K562 (cell line): ENCODE measurements at regions not wholly inside any gene's neighbourhood (a gene's known extent, or its start where the extent isn't known, plus 50 kb on each side); places are given as distances from the start of the nearest gene placed in this dataset.

Experiments used
- ATAC-seq: fragments of 200-7000 bp; cut with Tn5 transposase; 3 replicates; pipeline ENCODE4 v1.9.1; 2020; ENCODE audit warnings: moderate library complexity
- BruUV-seq: library from RNA; stranded (reverse); fragments of 400-500 nt; replicated peaks from 2 replicates; lab custom pipeline; 2021; lab: Mats Ljungman, UMichigan
- CTCF ChIA-PET: fragments of 300-600 bp; formaldehyde crosslinking; extraction: SDS; loops from one replicate; lab custom pipeline; 2021; ENCODE audit warnings: low intra/inter-chr PET ratio; lab: Yijun Ruan, JAX
- POLR2A ChIA-PET: fragments of 300-600, 350-650 bp; sonication (Branson Sonifier 250); formaldehyde crosslinking; extraction: SDS; loops from one replicate; lab custom pipeline; 2021; ENCODE audit warnings: antibody characterized with exemption, inconsistent platforms; lab: Yijun Ruan, JAX
- DNase-seq, 4 experiments: peaks; one replicate each; pipeline versions ENCODE4 v3.0.0 to v3.0.0-alpha.2; 2011 to 2018; ENCODE audit warnings: low spot score in 3 of 4, mixed read lengths in 3 of 4; ENCODE audit errors: extremely low read depth in 1 of 4
- FAIRE-seq: peaks from 2 replicates; lab custom pipeline; 2011; peaks lifted over from hg19 to GRCh38; lab: Jason Lieb, UNC
- H2AFZ ChIP-seq: 2 replicates; pipeline ENCODE4 v1.6.0; 2011; ENCODE audit warnings: low read depth, low read length, control low read depth, inconsistent platforms
- H3K27ac ChIP-seq: fragments of 200-600 bp; 3 replicates; pipeline ENCODE4 v1.8.0; 2011; ENCODE audit warnings: low read depth, mild to moderate bottlenecking, control low read depth, inconsistent platforms, low read length, moderate library complexity, mixed read lengths; ENCODE audit errors: extremely low read depth
- H3K27me3 ChIP-seq, 2 experiments: fragments of 300-600 bp in 1 of 2; 2 replicates in 1 of 2; 3 replicates in 1 of 2; pipeline versions ENCODE4 v1.6.0 to v1.8.0; 2011; ENCODE audit warnings: inconsistent platforms in 2 of 2, low read length in 2 of 2, mild to moderate bottlenecking in 1 of 2, mixed read lengths in 1 of 2, moderate library complexity in 1 of 2; ENCODE audit not compliant: control insufficient read depth in 2 of 2, insufficient read depth in 2 of 2
- H3K36me3 ChIP-seq: fragments of 300-600 bp; 3 replicates; pipeline ENCODE4 v1.8.0; 2011; ENCODE audit warnings: mild to moderate bottlenecking, low read length, inconsistent platforms; ENCODE audit not compliant: control insufficient read depth, insufficient read depth
- H3K4me1 ChIP-seq, 2 experiments: fragments of 200-600 bp in 1 of 2; replicated peaks in 1 of 2; 2 replicates in 1 of 2; 3 replicates in 1 of 2; pipeline versions ENCODE4 v1.5.1 to v1.8.0; 2011; ENCODE audit warnings: inconsistent platforms in 2 of 2, low read length in 2 of 2, mild to moderate bottlenecking in 1 of 2, mixed read lengths in 1 of 2, moderate library complexity in 1 of 2; ENCODE audit not compliant: control insufficient read depth in 2 of 2, insufficient read depth in 2 of 2
- H3K4me2 ChIP-seq: 2 replicates; pipeline ENCODE4 v1.6.1; 2011; ENCODE audit warnings: low read length, control low read depth, inconsistent platforms, mixed read lengths; ENCODE audit not compliant: insufficient read depth
- H3K4me3 ChIP-seq: fragments of 200-600 bp; sonication (generic), shearing (Covaris generic); 2 replicates; pipeline ENCODE4 v1.5.1; 2016; ENCODE audit warnings: control low read depth, inconsistent platforms
- H3K79me2 ChIP-seq: fragments of 200-600 bp; 3 replicates; pipeline ENCODE4 v1.8.0; 2011; ENCODE audit warnings: low read length, inconsistent platforms; ENCODE audit not compliant: control insufficient read depth, insufficient read depth
- H3K9ac ChIP-seq, 2 experiments: 2 replicates each; pipeline versions ENCODE4 v1.6.0 to v1.6.1; 2011; ENCODE audit warnings: low read depth in 2 of 2, low read length in 2 of 2, control low read depth in 1 of 2, inconsistent platforms in 1 of 2, mild to moderate bottlenecking in 1 of 2, mixed read lengths in 1 of 2; ENCODE audit not compliant: insufficient read depth in 1 of 2
- H3K9me1 ChIP-seq: one replicate; pipeline ENCODE4 v1.6.0; 2011; ENCODE audit warnings: inconsistent platforms, mild to moderate bottlenecking, low read length, moderate library complexity; ENCODE audit not compliant: control insufficient read depth, insufficient read depth
- H3K9me3 ChIP-seq: replicated peaks from 2 replicates; pipeline ENCODE4 v1.5.1; 2011; ENCODE audit warnings: low read depth, low read length, inconsistent platforms; ENCODE audit not compliant: control insufficient read depth, insufficient read depth
- H4K20me1 ChIP-seq: replicated peaks from 2 replicates; pipeline ENCODE4 v1.6.1; 2011; ENCODE audit warnings: low read length, inconsistent platforms, mixed read lengths; ENCODE audit not compliant: control insufficient read depth, insufficient read depth
- ARHGAP35 ChIP-seq: fragments of 450-650 bp; IDR thresholded peaks from 2 replicates; pipeline ENCODE4 v1.6.1; 2018; ENCODE audit not compliant: partially characterized antibody
- CHD2 ChIP-seq: IDR thresholded peaks from 2 replicates; pipeline ENCODE4 v1.6.1; 2011; ENCODE audit warnings: low read depth, low read length
- CREB1 ChIP-seq, 2 experiments: sonication (generic) in 1 of 2; formaldehyde crosslinking in 1 of 2; IDR thresholded peaks; 2 replicates each; pipeline versions ENCODE4 v1.6.1 to v1.8.0; 2012 to 2022; ENCODE audit warnings: inconsistent platforms in 1 of 2, mild to moderate bottlenecking in 1 of 2, missing genetic modification reagents in 1 of 2, moderate library complexity in 1 of 2
- ETS2 ChIP-seq: IDR thresholded peaks from 2 replicates; pipeline ENCODE4 v1.6.1; 2016; ENCODE audit warnings: borderline replicate concordance, missing genetic modification characterization, mild to moderate bottlenecking, moderate library complexity, missing compliant biosample characterization; ENCODE audit not compliant: poor library complexity, severe bottlenecking
- NFXL1 ChIP-seq: fragments of 450-650 bp; formaldehyde crosslinking; IDR thresholded peaks from 2 replicates; pipeline ENCODE4 v1.4.0; 2021; ENCODE audit warnings: mild to moderate bottlenecking
- SREBF2 ChIP-seq: sonication (generic); formaldehyde crosslinking; IDR thresholded peaks from 2 replicates; pipeline ENCODE4 v1.4.0; 2020; ENCODE audit warnings: mild to moderate bottlenecking, missing genetic modification reagents
- ZNF133 ChIP-seq: fragments of 250-450 bp; sonication (Bioruptor Pico); IDR thresholded peaks from 2 replicates; pipeline ENCODE4 v1.4.0; 2020; ENCODE audit warnings: mild to moderate bottlenecking
- WGBS: fragments of 100-300 bp; shearing (Covaris generic); methylation state at CpG from one replicate; pipeline ENCODE4 v1.1.6; 2016; ENCODE audit warnings: low coverage, mixed read lengths; ENCODE audit not compliant: insufficient coverage; ENCODE audit errors: missing lambda C conversion rate; 5-methylcytosine and 5-hydroxymethylcytosine counted together
- in situ Hi-C: fragments of 300-500 bp; cut with MboI; formaldehyde crosslinking; loops from 4 replicates; pipeline ENCODE4 v1.15.0; 2018; ENCODE audit warnings: inconsistent platforms, mixed read lengths
- intact Hi-C: fragments of 100-400 bp; cut with micrococcal nuclease; formaldehyde crosslinking; loops from 2 replicates; pipeline ENCODE4 v1.14.2; 2022
- TF ChIP-seq, protein P1 (sequence below): fragments of 450-650 bp; IDR thresholded peaks from 2 replicates; pipeline ENCODE4 v1.6.1; 2016; ENCODE audit warnings: borderline replicate concordance
- TF ChIP-seq, protein P2 (sequence below): fragments of 450-650 bp; formaldehyde crosslinking; IDR thresholded peaks from 2 replicates; pipeline ENCODE4 v1.4.0; 2020; ENCODE audit warnings: mild to moderate bottlenecking, moderate library complexity
- TF ChIP-seq, protein P3 (sequence below): fragments of 450-650 bp; IDR thresholded peaks from 2 replicates; pipeline ENCODE4 v1.7.1; 2018; ENCODE audit warnings: mild to moderate bottlenecking, low read depth; ENCODE audit not compliant: partially characterized antibody

DNA sequence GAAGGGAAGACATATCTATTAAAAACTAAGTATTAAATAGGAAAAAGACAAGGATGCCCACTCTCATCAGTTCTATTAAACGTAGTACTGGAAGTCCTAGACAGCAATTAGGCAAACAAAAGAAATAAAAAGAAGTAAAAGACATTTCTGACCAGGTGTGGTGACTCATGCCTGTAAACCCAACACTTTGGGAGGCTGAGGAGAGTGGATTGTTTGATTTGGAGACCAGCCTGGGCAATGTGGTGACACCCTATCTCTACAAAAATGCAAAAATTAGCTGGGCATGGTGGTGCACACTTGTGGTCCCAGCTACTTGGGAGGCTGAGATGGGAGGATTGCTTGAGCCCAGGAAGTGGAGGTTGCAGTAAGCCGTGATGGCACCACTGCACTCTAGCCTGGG, 1071.8 kb downstream of the FAT4 start:
- CTCF ChIA-PET = no interaction called here
- H3K9ac ChIP-seq = no peak overlapping the region

More for the DNA sequence above, 1071.8 kb downstream of the FAT4 start:
- H4K20me1 ChIP-seq = no peaks in the 10 kb centered on the region
- peaks cover 2% of the 10 kb centered on the region for H3K9me3 ChIP-seq
- in situ Hi-C loops (no loop called here), intact Hi-C loops (no loop called here)
- ATAC-seq = no peak
- no peaks in the 10 kb centered on the region for H3K79me2 ChIP-seq
- H3K27me3 ChIP-seq = no peaks in the 10 kb centered on the region
- H3K4me2 ChIP-seq = no peak overlapping the region
- WGBS = 8% methylated on average over 1 of the region's 2 CpGs
- H3K4me1 ChIP-seq = no peaks in the 10 kb centered on the region
- FAIRE-seq = no peak
- DNase-seq = no peak
- H3K27ac ChIP-seq = no peak overlapping the region
- TF ChIP-seq, protein P1, sequence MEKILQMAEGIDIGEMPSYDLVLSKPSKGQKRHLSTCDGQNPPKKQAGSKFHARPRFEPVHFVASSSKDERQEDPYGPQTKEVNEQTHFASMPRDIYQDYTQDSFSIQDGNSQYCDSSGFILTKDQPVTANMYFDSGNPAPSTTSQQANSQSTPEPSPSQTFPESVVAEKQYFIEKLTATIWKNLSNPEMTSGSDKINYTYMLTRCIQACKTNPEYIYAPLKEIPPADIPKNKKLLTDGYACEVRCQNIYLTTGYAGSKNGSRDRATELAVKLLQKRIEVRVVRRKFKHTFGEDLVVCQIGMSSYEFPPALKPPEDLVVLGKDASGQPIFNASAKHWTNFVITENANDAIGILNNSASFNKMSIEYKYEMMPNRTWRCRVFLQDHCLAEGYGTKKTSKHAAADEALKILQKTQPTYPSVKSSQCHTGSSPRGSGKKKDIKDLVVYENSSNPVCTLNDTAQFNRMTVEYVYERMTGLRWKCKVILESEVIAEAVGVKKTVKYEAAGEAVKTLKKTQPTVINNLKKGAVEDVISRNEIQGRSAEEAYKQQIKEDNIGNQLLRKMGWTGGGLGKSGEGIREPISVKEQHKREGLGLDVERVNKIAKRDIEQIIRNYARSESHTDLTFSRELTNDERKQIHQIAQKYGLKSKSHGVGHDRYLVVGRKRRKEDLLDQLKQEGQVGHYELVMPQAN = no peak
- TF ChIP-seq ETS2 (no peak), ZNF133 (CRISPR knock-in tag) (no peak), CREB1 (IDR thresholded peaks at IDR 0.05) (no peak), CREB1 (CRISPR knock-in tag; IDR thresholded peaks at IDR 0.05) (no peak), SREBF2 (CRISPR knock-in tag) (no peak), CHD2 (no peak), NFXL1 (CRISPR knock-in tag) (no peak), ARHGAP35 (no peak)
- TF ChIP-seq, protein P2, sequence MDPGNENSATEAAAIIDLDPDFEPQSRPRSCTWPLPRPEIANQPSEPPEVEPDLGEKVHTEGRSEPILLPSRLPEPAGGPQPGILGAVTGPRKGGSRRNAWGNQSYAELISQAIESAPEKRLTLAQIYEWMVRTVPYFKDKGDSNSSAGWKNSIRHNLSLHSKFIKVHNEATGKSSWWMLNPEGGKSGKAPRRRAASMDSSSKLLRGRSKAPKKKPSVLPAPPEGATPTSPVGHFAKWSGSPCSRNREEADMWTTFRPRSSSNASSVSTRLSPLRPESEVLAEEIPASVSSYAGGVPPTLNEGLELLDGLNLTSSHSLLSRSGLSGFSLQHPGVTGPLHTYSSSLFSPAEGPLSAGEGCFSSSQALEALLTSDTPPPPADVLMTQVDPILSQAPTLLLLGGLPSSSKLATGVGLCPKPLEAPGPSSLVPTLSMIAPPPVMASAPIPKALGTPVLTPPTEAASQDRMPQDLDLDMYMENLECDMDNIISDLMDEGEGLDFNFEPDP (CRISPR knock-in tag) = no peak
- TF ChIP-seq, protein P3, sequence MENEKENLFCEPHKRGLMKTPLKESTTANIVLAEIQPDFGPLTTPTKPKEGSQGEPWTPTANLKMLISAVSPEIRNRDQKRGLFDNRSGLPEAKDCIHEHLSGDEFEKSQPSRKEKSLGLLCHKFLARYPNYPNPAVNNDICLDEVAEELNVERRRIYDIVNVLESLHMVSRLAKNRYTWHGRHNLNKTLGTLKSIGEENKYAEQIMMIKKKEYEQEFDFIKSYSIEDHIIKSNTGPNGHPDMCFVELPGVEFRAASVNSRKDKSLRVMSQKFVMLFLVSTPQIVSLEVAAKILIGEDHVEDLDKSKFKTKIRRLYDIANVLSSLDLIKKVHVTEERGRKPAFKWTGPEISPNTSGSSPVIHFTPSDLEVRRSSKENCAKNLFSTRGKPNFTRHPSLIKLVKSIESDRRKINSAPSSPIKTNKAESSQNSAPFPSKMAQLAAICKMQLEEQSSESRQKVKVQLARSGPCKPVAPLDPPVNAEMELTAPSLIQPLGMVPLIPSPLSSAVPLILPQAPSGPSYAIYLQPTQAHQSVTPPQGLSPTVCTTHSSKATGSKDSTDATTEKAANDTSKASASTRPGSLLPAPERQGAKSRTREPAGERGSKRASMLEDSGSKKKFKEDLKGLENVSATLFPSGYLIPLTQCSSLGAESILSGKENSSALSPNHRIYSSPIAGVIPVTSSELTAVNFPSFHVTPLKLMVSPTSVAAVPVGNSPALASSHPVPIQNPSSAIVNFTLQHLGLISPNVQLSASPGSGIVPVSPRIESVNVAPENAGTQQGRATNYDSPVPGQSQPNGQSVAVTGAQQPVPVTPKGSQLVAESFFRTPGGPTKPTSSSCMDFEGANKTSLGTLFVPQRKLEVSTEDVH = no peak
- H2AFZ ChIP-seq = no peak overlapping the region
- no peaks in the 10 kb centered on the region for H3K36me3 ChIP-seq
- no peak overlapping the region for H3K4me3 ChIP-seq
- BruUV-seq = no TSS peak
- POLR2A ChIA-PET = no interaction called here
- H3K9me1 ChIP-seq = no peaks in the 10 kb centered on the region
